ENCODE measurements at regions not wholly inside any gene's neighbourhood (a gene's known extent, or its start where the extent isn't known, plus 50 kb on each side); places are given as distances from the start of the nearest gene placed in this dataset.
"Not testable (repeated sequence)": the region's sequence is repeated elsewhere in the genome, so short reads cannot be mapped to it uniquely, and the experiment has no call there.

DNA sequence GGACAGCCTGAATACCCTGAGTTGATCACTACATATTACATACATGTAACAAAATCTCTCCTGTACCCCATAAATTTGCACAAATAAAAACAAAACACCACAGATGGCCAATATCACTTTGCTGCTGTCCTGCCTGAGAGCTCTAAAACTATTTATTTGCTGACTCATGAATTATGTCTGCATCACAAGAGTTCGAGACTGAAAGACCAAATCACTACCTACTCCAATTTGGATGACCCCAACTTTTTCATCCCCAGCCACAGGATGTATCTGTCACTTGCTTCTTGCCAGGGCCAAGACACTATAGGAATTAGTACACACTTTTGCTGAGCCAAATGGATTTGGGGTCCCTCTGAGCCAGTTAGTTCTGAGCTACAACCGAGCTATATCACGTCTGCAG is 409.7 kb upstream of the NFE2L3 start:
- DNase-seq (ENCODE audit: low spot score): no peak

DNA sequence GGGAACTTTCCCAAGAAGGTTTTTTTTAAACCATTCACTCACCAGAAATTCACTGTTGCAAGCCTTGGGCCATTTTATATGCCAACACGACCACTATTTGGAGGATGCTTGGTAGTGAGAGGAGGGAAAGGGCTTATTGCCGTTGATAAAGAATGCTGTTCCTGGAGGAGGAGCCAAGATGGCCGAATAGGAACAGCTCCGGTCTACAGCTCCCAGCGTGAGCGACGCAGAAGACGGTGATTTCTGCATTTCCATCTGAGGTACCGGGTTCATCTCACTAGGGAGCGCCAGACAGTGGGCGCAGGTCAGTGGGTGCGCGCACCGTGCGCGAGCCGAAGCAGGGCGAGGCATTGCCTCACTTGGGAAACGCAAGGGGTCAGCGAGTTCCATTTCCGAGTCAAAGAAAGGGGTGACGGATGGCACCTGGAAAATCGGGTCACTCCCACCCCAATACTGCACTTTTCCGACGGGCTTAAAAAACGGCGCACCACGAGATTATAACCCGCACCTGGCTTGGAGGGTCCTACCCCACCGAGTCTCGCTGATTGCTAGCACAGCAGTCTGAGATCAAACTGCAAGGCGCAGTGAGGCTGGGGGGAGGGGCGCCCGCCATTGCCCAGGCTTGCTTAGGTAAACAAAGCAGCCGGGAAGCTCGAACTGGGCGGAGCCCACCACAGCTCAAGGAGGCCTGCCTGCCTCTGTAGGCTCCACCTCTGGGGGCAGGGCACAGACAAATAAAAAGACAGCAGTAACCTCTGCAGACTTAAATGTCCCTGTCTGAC is 408.1 kb upstream of the NFE2L3 start:
- not testable (repeated sequence) for DNase-seq (ENCODE audit: low spot score)

DNA sequence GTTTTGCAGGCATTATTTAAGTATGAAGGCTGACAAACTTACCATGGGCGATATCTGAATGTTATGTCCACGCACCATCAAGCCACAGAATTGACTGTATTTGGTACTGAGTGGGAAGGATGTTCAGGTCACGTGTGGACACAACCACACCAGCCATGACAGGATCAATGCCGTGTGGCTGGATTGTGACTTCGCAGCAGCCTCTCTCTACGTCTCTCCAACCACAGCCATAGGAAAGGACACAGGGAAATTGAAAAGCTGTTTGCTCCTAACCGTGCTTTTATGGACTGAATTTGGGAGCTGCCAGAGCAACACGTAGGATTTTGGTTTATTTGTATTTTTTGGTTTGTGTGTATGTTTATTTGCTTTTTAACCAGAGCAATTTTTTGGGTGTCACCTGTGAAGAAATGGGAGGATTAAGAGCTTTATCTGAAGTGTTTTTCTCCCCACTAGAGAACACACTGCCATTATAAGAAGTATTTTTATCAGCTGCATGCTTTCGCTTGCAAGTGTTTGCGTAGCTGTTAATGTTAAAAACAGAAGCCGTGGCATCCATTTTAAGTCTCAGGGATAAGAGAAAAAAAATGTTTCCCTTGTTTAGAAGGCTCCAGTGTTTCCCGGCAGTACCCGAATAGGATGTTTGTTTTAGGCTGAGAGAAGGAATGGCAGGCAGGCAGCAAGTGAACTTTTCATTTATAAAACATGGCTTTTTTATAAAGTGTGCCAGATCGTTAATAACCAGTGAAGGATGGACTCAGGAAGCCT is 401.1 kb upstream of the NFE2L3 start:
- DNase-seq (ENCODE audit: low spot score): no peak

DNA sequence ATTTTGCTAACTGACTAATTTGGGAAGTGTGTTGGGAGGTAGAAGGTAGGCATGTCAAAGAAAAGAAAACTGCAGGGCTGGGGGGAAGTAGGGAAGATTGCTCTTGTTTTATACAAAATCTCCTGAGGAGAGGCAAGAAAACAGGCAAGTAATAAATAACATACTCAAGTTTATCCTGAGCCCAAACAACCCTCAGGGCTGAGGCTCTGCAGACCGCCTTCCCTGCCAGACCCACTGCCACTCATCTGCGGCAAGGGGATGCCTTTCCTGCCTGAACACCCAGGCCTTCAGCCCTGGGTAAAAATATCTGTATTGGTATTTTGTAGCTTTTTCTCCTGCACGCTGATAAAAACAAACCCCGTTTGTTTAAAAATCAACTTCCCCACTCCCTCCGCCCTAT is 399.8 kb upstream of the NFE2L3 start:
- DNase-seq (ENCODE audit: low spot score): no peak

DNA sequence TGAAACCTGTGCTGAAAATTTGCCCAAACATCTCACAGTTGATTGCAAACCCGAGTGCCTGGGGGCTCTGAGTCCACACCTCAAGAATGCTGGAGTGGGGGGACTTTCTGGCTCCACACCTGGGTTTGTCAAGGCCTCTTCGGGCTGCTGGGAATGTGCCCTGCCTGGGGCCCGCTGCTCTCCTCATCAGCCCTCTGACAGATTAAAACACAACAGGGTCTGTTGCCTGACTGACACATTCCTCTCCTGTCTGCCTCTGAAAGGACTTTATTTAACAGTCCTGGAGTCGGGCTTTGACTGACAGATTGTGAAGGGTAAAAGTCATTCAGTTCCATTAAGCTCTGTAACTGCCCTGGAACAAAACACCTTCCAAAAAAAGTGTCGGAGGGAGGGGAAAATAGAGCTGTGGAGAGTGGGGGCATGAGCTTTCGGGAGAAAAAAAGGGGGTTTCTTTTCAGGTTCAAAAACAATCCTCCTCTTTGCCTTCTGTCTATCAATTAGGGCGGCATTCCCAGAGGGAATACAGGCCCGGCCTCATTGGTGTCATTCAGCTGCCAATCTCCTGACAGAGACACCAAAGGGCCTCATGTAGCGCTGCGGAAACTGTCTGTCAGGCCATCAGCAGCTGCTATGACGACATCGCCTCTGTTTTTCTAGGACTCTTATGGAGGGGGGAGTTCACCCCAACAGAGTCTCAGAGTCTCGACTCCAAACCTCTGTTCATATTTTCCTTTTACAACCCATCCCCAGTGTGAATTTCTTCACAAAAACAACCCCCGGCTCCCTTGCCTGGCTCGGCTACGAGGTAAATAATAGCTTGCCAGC is 398.8 kb upstream of the NFE2L3 start:
- DNase-seq (ENCODE audit: low spot score): no peak

DNA sequence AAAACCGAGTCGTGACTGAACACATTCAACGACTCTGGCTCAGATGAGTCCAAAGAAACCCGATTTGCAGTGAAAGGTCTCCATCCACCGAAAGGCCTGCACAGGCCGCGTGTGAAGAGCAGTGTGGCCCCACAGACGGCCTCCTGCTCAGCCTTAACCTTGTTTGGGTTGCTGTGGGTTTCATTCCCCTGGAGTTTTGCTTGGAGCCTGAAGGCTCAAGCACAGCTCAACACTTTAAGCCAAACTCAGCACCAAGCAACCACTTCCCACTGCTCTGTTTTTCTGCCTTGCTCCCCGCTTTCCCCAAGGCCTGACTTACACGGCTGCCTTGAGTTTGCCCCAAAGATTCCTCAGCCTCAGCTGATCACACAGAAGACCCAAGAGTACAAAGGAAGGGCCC is 398.2 kb upstream of the NFE2L3 start:
- no peak for DNase-seq (ENCODE audit: low spot score)

DNA sequence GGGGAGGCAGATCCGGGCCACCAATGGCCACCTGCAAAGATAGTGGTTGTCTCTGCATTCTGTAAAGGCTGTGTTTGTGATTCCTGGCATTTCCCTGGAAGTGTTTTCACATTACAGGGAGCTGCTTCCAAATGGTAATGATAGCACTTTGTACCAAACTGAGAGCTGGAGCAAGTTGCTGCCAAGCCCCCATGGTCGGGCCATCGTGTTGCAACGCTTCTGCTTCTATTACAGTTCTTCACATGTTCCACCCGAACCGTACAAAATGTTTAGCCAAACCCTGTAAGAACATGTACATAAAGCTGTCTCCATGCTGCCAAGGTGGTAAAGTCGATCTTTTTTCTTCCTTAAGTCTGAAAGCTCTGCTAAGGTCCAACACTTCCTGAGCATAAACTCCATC is 397.7 kb upstream of the NFE2L3 start:
- DNase-seq (ENCODE audit: low spot score): no peak

DNA sequence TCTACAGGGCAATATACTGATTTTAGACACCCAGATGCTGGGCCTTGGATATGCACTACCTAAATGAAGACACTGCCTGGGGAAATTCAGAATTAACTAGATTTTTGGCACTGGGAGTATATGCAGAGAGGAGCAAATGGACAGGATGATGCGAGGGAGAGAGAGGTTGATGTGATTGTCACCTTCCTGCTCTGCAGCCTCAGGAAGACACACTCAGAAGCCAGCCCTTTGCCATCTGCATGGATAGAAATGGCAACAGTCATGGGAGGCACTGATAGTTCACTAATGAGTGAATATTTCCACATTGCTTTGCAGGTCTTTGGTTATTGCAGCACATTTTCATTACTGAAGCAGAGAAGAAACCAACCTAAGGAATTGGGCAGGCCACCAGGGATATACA is 397.2 kb upstream of the NFE2L3 start:
- no peak for DNase-seq (ENCODE audit: low spot score)

DNA sequence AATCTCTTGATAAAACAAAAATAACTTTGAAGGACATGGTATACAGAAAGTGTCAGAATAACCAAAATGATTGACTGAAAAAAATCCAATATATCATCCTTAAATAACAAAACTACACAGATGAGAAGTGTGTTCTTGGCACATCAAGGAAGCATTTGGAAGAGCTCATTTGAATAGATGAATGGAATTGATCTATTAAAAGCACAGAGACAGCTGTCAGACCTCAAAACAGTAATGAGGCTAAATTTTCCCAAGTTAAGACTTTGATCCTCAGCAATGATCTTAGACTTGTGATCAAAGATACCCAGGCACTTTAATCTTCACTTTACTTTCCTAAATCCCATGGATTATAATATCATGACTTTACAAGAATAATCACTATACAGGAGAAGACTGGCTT is 395.4 kb upstream of the NFE2L3 start:
- no peak for DNase-seq (ENCODE audit: low spot score)

DNA sequence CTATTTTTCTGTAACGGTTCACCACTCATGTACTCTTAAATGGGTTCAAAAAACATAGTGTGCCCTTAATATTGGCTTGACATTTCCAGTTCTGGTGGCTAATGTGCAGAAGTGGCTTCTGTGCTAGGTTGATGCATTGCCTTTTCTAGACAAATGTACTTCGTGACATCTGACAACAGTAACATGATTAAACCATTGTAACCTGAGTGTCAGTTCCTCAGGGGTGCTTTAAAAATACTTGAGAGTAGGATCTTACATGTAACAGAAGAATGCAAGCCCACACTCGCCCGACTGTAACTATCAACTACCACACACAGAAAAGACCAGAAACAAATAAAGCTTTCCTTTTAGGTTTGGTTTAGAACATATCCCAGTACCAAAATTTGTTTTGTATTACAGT is 393.4 kb upstream of the NFE2L3 start:
- DNase-seq (ENCODE audit: low spot score): no peak

DNA sequence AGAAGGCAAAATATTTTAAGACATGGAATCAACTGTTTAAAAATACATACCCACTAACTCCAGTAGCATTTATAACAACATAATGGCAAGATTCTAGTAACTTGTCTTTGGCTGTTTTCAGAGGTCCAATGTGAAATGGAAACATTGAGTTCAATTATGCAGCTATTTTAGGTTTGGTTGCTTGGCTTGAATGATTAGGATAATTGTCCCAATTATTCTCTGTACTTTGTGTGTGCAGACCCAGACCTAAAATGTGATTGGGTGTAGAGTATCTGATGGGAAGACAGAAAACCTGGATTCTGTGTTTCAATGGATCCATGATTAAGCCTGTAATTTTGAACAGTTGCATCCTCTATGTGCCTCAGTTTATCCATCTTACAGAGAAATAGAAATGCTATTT is 392.7 kb upstream of the NFE2L3 start:
- no peak for DNase-seq (ENCODE audit: low spot score)

DNA sequence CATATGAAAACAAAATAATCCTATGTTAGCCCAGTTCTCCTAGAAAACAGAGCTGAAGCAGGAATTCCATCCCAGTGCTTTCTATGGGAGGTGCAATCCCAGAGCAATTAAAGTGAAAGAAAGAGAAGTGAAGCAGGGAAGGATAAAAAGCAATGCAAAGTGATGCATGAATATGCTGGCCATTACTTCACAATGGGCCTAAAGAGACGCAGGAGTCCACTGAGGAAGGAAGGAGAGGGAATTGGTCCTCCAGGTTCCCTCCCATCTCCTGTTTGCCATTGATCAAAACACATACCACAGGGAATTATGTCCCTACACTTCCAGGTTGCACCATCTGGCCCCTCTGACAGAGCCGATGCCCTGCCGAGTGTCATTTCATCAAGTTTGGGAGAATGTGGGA is 392.2 kb upstream of the NFE2L3 start:
- DNase-seq (ENCODE audit: low spot score): no peak

DNA sequence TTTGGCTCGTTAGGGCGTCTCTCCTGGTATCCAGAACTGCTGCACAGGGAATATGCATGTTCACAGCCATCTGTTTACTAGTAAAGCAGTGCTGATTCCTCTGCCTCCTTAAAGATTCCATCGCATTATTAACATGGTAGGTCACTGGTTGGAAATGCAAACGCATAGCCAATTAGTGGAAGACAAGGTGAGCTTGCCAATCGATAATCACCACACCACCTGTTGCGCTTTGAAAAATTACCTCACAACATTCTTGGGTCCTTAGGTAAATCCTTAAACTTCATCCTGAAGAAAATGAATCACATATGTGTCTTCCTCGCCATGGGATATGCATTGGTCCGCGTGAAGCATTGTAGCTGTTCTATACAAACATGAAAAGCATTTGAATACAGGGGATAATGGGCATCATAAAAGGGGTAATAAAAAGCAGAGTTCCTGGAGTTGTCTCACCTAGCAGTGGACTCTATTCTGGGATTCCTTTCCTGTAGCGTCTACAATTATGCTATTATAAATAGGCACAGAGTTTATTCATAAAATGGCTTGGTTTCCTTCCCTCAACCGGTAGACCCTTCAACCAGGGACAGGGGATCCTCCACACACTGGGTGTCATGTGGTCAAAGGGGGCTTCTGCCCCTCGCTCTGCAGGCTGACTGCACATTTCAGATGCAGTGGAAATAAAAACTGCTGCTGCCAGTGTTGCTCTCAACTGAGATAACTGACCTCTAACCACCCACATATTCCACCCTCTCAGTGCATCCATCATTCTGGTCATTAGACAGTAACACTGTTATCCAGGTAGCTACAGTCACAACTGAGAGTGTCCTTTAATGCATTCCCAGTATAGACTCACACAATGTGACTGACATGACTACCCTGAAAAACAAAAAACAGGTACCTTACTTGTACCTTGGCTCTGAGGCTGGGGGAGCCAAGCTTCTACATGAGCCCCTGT is 389.2 kb upstream of the NFE2L3 start:
- DNase-seq (ENCODE audit: low spot score): no peak

DNA sequence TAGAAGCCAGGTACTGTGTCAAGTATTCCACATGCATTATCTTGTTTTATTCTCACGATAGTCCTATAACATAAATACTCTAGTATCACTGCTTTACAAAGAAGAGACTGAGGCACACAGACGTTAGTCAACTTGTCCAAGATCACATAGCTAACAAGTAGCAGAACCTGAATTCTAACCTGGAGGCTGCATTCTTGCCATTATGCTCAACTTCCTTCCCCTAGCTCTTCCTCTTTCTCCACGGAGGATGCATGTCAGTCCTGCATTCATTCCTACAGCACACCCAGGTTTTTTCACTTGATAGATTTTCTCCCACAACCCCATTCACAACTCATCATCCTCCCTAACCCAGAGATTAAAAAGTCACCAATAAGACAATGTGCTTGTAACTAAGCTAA is 388.5 kb upstream of the NFE2L3 start:
- no peak for DNase-seq (ENCODE audit: low spot score)

DNA sequence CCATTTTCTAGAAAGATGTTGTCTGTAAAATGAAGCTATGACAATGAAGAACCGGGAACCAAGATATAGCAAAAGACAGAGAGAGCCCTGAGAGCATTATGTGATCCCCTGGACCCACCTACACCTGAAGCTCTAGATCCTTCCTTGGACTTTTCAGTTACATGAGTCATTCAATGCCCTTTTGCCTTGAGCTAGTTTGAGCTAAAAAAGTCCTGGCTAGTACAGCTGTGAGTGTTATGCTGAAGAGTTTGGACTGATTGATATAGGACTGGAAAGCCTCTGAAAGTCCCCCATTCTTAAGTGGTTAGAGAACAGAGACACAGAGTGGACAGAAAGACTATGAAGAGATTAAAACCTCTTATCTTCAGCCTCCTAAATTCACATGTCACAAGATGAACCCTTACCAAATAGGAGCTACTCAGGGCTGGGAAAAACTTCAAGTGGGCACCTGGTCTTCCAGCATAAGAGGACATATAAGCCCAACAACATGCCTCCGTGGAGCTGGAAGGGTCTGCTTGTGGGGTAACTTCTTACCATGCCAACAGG is 386.8 kb upstream of the NFE2L3 start:
- DNase-seq (ENCODE audit: low spot score): no peak

DNA sequence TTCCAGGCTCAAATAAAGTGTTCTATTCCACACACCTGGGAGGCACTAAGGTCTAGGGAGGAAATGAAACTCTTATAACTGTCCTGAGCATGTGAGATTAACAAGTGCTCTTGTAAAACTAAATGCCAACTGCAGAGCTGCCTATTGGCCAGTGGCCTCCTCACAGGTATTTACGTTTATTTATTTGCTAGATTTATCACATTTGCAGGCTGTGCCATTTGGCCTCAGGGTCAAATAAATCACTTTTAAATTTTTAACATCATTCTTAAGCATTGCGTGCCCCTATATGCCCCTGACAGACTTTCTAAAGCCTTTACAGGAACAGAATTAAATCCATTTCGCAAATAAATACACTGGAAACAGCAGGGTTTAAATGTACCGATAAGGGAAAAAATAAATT is 381.8 kb upstream of the NFE2L3 start:
- DNase-seq (ENCODE audit: low spot score): no peak

DNA sequence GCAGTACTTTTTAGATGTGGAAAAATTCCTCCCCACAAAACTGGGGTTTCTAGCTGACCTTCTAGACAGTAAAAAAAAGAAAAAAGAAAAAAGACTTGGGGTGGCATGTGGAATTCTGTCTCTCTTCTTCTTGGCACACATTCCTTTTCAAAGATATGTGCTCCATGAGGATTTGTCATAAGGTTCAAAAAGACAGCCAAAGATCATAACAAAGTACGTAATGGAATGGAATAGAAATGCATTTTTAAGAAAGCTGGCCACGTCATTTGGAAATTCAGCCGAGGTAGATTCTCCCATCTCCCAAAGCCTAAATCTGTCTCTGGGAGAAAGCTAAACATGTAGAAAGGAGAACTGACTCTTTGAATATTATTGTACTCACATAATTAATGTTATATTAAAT is 381.3 kb upstream of the NFE2L3 start:
- DNase-seq (ENCODE audit: low spot score): no peak

DNA sequence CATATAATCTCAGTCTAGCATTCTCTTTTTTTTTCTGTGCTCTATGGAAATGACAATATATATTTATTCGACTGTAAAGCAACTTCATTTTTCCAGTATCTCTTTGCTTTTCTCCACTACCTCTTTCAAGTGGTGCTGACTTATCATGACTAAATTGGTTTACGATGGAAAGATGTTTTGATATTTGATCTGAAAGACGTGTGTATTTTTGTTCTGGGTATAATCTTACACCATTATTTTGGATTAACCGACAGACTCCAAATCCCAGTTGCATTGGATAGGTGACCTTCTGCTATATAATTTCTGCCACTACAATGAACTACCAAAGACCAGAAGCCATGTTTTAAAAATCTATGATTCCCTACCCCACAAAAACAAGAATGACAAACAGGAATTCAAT is 380.5 kb upstream of the NFE2L3 start:
- no peak for DNase-seq (ENCODE audit: low spot score)

DNA sequence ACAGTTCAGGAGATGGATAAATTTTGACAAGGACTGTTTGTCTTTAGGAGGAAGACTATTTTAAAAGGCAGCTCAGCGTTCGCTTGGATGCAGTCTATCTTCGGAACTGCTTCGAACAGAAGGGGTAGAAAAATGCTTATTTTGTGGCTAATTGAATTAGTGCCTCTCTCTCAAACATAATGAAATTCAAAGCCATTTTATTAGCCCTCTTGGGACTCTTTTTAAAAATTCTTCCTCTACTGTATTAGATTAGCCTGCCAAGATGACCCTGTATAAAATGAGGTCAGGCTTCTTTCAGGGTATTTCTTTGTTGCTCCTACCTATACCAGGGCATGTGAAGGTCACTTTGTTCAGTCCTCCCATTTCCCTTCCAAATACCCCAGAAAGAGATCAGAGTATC is 379.2 kb upstream of the NFE2L3 start:
- no peak for DNase-seq (ENCODE audit: low spot score)

DNA sequence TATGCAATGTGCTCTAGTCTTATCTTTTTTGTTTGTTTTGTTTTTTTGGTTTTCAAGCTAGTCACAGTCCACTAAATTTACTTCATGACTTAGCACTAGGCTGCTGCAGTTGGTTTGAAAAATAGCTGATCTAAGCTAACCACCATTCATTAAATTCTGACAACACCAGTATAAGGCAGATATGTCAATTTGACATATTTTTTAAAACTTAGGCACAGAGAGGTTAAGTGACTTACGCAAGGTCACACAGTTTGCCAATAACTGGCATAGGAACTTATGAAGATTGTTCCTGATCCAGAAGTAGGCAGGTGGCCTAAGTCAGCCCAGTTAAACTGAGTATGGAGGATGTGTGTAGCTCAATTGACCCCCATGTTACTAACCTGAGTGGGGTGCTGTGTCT is 377.3 kb upstream of the NFE2L3 start:
- DNase-seq (ENCODE audit: low spot score): no peak

DNA sequence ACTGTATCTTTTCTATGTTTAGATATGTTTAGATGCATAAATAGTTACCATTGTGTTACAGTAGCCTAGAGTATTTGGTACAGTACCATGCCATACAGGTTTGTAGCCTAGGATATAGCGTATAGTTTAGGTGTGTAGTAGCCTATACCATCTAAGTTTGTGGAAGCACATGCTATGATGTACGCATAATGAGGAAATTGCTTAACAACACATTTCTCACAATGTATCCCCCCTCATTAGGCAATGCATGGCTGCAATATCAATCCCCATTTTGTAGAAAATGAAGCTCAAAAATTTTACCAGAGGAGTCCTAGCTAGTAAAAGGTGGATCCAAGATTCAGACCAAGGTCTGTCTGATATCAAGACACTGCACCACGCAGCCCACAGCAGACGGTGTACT is 376.4 kb upstream of the NFE2L3 start:
- no peak for DNase-seq (ENCODE audit: low spot score)
